Peyer's patch (tissue), 4 donors: ENCODE measurements at regions not wholly inside any gene's neighbourhood (a gene's known extent, or its start where the extent isn't known, plus 50 kb on each side); places are given as distances from the start of the nearest gene placed in this dataset.

Experiments used
- CTCF ChIP-seq, 6 experiments: fragments of 450-650 bp in 4 of 6; fragments of 200-600 bp in 2 of 6; sonication (generic) in 1 of 6; IDR thresholded peaks; one replicate each; pipeline ENCODE4 v1.5.1; 2017 to 2019; ENCODE audit warnings: antibody characterized with exemption in 6 of 6, mild to moderate bottlenecking in 3 of 6, moderate library complexity in 1 of 6
- POLR2A ChIP-seq, 2 donors: fragments of 450-650 bp; IDR thresholded peaks; one replicate each; pipeline ENCODE4 v1.5.1; 2017; ENCODE audit warnings: antibody characterized with exemption in 2 of 2, mild to moderate bottlenecking in 2 of 2, moderate library complexity in 2 of 2

- no peak for TF ChIP-seq CTCF (IDR thresholded peaks at IDR 0.05)
- no peak for TF ChIP-seq POLR2A (IDR thresholded peaks at IDR 0.05)
These were observed 450.5 kb downstream of the ZPLD1 start for GRCh38 chr3:102885289-102885688.
